ENCODE measurements at regions not wholly inside any gene's neighbourhood (a gene's known extent, or its start where the extent isn't known, plus 50 kb on each side); places are given as distances from the start of the nearest gene placed in this dataset.
A peak's percentile ranks its signal among the peaks of the same experiment; 100 is the strongest.

DNA sequence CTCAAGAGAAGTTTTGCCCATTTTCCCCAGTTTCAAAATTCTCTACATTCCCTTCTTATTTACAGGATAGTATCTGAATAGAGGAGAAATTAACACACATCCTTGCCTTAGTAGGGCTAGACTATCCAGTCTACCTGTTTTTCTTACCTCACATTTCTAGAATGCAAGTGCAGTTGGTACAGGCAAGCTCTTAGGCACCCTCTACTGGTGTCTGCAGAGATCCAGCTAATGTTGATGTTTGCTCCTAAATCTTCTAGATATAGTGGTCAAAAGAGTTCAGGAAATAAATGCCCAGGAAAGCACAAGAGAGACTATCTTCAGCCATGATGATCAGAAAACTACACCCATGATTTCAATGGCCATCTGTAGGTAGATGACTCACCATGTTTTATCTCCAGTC lies 205.3 kb downstream of the HTR7 start:
- peak; percentile 51 for FAIRE-seq

DNA sequence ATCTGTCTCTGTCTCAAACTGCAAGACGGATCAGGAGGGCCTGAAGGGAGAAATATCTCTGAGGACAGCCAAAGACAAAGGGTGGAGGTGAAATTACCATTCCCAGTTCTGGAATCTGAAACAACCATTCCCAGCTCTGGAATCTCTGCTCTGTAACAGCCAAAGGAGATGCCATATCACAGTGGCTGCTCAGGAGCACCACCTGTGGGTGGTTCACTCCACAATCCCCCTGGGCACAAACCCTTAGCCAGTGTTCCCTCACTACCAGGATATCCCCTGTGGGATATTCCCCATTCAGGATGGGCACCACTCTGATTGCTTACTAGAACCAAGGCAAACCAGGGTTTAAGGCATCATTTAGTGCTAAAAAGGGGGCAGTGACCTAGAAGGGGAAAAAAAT lies 199.0 kb downstream of the HTR7 start:
- H2AFZ ChIP-seq (ENCODE audit: control insufficient read depth, low read length) = no peak overlapping the region
- no peak for DNase-seq (ENCODE audit: low read depth, low spot score)
- H3K4me2 ChIP-seq (ENCODE audit: control insufficient read depth, extremely low read depth, insufficient read depth, low read depth, low read length) = no peak overlapping the region
- H3K9me3 ChIP-seq (ENCODE audit: control insufficient read depth, low read depth, low read length) = no peaks in the 10 kb centered on the region
- dilution Hi-C loops (cut with MboI; ENCODE audit: extremely low pct_ligation_motif_present, low sequenced_read_pairs) = no loop called here
- no peak overlapping the region for H3K27ac ChIP-seq (ENCODE audit: control insufficient read depth, insufficient read depth, low read length)
- H3K79me2 ChIP-seq (ENCODE audit: control insufficient read depth, insufficient read depth, low read length) = no peaks in the 10 kb centered on the region
- FAIRE-seq = no peak
- H3K4me3 ChIP-seq (ENCODE audit: control insufficient read depth in 2 of 3, extremely low read depth in 1 of 3, insufficient read depth in 2 of 3, low read depth in 1 of 3, low read length in 3 of 3) = no peak overlapping the region
- TF ChIP-seq EZH2 (IDR thresholded peaks at IDR 0.05; ENCODE audit: low read length) (no peak), CTCF (optimal IDR thresholded peaks at IDR 0.05 in 1 of 3, IDR thresholded peaks at IDR 0.05 in 1 of 3, conservative IDR thresholded peaks at IDR 0.05 in 1 of 3; ENCODE audit: extremely low read depth in 1 of 3, insufficient read depth in 2 of 3, low read length in 3 of 3) (peak; percentile 25 to 69 (median 57))
- no peaks in the 10 kb centered on the region for H3K4me1 ChIP-seq (ENCODE audit: control insufficient read depth, extremely low read depth, insufficient read depth, low read length)
- H3K36me3 ChIP-seq (ENCODE audit: control insufficient read depth in 2 of 2, extremely low read depth in 1 of 2, insufficient read depth in 2 of 2, low read length in 2 of 2) = no peaks in the 10 kb centered on the region
- H4K20me1 ChIP-seq (ENCODE audit: control insufficient read depth, extremely low read depth, insufficient read depth, low read length) = no peaks in the 10 kb centered on the region
- no peaks in the 10 kb centered on the region for H3K27me3 ChIP-seq (ENCODE audit: control insufficient read depth, extremely low read depth, insufficient read depth, low read length)
- H3K9me1 ChIP-seq (ENCODE audit: control insufficient read depth, extremely low read depth, insufficient read depth, low read length) = no peaks in the 10 kb centered on the region
- H3K9ac ChIP-seq (ENCODE audit: control insufficient read depth, extremely low read depth, insufficient read depth, low read length) = no peak overlapping the region

More for the DNA sequence above, 205.3 kb downstream of the HTR7 start:
- DNase-seq (ENCODE audit: low read depth, low spot score) = no peak
- Histone ChIP-seq H3K9me1 (ENCODE audit: control insufficient read depth, extremely low read depth, insufficient read depth, low read length) (no peaks in the 10 kb centered on the region), H3K4me3 (ENCODE audit: control insufficient read depth in 2 of 3, extremely low read depth in 1 of 3, insufficient read depth in 2 of 3, low read depth in 1 of 3, low read length in 3 of 3) (no peak overlapping the region), H3K36me3 (ENCODE audit: control insufficient read depth in 2 of 2, extremely low read depth in 1 of 2, insufficient read depth in 2 of 2, low read length in 2 of 2) (no peaks in the 10 kb centered on the region), H3K9me3 (ENCODE audit: control insufficient read depth, low read depth, low read length) (no peaks in the 10 kb centered on the region), H3K79me2 (ENCODE audit: control insufficient read depth, insufficient read depth, low read length) (no peaks in the 10 kb centered on the region), H4K20me1 (ENCODE audit: control insufficient read depth, extremely low read depth, insufficient read depth, low read length) (no peaks in the 10 kb centered on the region), H3K27ac (ENCODE audit: control insufficient read depth, insufficient read depth, low read length) (no peak overlapping the region), H3K9ac (ENCODE audit: control insufficient read depth, extremely low read depth, insufficient read depth, low read length) (no peak overlapping the region), H3K27me3 (ENCODE audit: control insufficient read depth, extremely low read depth, insufficient read depth, low read length) (no peaks in the 10 kb centered on the region), H3K4me2 (ENCODE audit: control insufficient read depth, extremely low read depth, insufficient read depth, low read depth, low read length) (no peak overlapping the region), H3K4me1 (ENCODE audit: control insufficient read depth, extremely low read depth, insufficient read depth, low read length) (peaks cover 3% of the 10 kb centered on the region), H2AFZ (ENCODE audit: control insufficient read depth, low read length) (no peak overlapping the region)
- dilution Hi-C loops (cut with MboI; ENCODE audit: extremely low pct_ligation_motif_present, low sequenced_read_pairs) = no loop called here
- TF ChIP-seq CTCF (optimal IDR thresholded peaks at IDR 0.05 in 1 of 3, IDR thresholded peaks at IDR 0.05 in 1 of 3, conservative IDR thresholded peaks at IDR 0.05 in 1 of 3; ENCODE audit: extremely low read depth in 1 of 3, insufficient read depth in 2 of 3, low read length in 3 of 3) (peak; percentile 48 to 65 (median 58)), EZH2 (IDR thresholded peaks at IDR 0.05; ENCODE audit: low read length) (no peak)
